T-helper 1 cell (primary cell): ENCODE measurements at regions not wholly inside any gene's neighbourhood (a gene's known extent, or its start where the extent isn't known, plus 50 kb on each side); places are given as distances from the start of the nearest gene placed in this dataset.

ENCODE experiments used
- DNase-seq, 5 donors: peaks; one replicate each; pipeline ENCODE4 v3.0.0-alpha.2; 2012 to 2020

DNA sequence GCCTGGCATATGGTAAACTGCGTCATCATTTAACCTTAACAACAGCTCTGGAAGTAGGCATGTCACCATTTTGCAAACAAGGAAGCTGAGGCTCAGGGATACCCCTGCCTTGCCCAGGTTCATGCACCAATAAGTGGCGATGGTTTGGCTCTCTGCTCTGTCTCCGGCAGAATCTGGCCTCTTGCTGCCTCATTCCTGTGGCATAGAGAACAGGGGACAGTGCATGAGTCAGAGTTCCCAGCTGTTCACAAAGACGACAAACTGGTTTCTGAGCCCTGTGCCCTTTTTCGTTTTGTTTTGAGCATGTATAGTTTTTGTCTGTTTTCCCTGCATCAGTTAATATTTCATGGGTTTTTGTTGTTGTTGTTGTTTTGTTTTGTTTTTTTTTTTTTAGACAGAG lies 236.8 kb downstream of the OPA1 start:
- DNase-seq: no peak

DNA sequence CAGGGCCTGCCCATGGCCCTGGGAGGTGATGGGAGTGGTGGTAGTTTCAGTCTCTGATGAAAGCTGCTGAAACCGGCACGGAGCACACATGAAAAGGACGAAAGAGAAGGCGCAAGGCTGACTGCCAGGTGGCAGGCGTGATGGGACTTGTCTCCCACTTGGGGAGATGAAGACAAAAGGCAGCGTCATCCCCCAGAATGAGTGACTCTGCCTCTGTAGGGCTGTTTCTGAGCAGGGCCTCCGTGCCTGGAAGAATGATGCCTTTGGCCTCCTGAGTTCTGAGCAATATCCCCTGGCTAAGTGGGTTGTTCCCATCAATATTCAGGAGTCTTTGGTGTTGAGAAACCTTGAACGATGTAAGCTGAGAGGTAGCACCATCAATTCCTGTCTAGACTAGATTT lies 237.8 kb downstream of the OPA1 start:
- no peak for DNase-seq

DNA sequence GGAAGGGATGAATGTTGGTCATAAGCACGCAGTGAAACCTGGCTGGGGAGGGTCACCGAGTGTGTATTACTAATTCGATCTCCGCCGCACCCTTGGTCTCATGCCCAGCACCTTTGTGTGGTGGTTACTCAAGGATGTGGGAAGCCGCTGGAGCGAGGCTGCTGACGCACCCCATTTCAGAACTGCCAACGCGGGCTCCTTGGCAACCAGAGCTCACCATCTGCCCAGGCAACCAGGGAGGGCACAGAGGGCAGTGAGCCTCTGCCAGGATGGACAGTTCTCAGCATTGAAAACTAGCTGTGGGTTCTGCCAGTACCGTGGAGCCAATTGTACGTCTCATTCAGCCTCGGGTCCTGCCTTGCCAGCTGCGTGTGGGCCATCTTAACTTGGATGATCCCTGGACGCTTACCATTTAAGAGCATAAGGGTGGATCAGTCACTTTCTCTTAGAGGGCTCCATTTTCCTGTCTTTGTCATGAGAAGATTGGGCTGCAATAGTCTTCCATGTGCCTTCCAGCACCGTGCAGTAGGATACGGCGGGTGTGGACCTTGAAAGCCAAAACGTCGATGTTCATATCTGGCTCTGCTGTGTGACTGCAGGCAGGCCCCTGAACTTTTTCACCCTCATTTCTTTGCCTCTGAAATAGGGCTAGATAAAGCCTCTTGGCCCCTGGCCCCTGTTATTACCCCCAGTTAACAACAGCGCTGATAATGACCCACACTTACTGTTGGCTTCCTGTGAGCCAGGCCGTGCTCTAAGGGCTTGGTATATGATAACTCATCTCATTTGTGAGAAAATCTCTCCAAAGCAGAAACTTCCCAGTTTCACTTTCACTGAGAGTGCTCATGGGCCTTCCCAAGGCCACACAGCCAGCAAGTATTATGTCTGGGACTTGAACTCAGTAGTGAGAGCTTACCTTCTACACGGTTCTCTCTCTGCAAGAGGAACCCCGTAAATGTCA lies 238.8 kb downstream of the OPA1 start:
- no peak for DNase-seq

DNA sequence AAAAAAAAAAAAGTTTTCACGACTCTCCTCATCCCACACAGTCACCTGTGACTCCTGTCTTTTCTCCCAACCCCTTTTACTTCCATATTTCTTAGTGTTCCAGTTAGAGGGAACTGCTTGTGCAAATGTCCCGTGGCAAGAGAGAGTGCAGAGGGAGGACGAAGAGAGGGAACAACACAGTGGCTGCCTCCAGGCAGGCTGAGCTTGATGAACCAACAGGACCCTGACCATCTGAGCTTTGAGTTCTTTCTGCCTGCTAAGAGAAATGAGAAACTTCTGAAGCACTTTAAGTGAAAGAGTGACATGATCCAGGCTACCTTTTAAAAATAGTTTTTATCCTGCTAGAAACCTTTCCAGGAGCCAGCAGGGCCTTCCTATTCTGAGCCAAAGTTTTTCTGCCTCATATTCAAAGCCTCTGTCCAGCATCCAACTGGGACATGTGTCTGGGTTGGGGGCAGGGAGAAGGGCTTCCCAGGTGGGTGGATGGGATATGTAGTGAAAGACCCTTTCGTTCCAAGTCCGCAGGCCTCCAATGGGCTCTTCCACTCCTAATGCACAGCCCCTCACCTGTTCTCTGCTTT lies 239.9 kb downstream of the OPA1 start:
- no peak for DNase-seq

DNA sequence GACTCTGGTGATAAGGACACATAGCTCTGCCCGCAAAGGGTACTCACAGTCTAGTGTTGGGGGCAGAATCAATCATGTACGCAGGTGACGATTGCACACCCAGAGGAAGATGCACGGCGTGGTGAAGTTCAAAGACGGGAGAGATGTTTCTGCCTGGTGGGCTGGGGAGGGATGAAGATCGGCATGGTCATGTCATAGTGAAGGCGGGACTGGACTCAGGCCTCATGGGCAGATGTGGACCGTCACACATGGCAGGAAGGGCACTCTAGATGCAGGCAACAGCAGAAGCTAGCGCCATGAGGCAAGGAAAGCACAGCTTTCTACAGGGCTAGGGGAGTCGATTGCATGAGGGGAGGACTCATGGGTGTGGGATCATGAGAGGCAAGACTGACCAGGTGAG lies 240.6 kb downstream of the OPA1 start:
- DNase-seq: no peak

DNA sequence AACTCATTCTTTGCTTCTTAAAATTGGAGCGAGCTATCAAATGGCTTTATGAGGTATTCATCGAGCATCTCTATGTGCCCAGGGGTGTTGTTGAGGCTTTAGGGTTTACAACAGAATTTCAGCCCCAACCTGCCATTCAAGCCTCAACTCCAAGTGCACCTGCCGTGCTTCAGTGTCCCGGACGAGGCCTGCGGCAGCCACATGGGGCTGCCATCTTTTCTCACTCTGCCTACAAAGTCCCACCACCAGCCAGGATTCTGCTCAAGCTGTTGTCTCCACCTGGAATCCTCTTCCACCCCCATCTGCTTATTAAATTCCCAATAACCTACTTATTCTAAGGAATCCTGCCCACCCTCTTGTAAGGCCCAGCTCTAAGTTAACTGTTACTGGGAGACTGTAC lies 242.4 kb downstream of the OPA1 start:
- DNase-seq: no peak

DNA sequence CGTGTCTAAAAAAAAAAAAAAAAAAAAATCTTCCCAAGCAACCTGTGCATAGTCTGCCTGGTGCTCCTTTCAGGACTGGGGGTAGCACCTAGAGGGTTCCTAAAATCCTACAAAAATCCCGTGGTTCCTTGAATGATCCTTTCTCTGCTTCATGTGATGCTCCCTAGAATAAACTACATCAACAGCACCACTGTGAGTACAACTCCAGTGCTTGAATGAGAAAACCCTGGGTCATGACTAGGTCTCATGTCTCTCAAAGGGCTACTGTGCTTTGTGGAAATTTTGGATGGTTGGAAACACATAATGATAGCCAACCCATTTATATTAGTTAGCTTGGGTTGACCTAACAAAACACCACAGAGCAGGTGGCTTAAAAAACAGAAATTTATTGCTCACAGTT lies 243.5 kb downstream of the OPA1 start:
- no peak for DNase-seq

DNA sequence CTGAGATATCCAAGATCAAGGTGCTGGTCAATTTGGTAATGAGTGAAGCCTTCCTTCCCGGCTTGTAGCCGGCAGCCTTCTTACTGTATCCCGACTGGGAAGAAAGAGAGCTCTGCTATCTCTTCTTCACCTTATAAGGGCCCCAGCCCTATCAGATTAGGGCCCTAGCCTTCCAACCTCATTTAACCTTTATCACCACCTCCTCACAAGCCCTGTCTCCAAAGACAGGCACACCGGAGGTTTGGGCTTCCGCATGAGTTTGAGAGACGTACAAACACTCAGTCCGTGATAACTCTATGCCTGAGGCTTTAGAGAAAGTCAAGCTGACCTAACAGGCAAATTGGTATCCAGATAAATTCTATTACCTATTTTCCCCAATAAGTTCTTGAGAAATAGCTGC lies 243.9 kb downstream of the OPA1 start:
- DNase-seq: no peak

DNA sequence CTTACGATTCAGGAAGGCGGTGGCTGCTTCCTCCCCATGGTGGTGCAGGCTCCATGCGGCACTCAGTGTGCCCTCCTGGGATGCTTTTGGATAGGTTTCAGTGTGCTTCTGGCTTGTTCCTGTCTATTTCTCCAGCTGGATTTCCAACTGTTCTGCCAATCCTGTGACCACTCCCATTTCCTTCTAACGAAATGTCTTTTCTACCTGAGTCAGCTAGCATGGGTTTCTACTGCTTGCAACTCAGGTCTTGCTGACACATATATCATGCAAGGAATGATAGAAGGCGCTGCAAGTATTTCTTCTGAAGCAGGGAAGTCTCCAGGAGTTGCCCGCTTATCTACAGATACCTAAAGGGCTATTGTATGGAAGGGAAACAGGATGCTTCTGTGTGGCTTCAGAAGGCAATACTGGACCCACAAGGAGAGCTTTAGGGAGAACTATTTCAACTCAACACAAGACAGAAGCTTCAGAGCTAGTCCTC lies 244.4 kb downstream of the OPA1 start:
- DNase-seq: no peak

DNA sequence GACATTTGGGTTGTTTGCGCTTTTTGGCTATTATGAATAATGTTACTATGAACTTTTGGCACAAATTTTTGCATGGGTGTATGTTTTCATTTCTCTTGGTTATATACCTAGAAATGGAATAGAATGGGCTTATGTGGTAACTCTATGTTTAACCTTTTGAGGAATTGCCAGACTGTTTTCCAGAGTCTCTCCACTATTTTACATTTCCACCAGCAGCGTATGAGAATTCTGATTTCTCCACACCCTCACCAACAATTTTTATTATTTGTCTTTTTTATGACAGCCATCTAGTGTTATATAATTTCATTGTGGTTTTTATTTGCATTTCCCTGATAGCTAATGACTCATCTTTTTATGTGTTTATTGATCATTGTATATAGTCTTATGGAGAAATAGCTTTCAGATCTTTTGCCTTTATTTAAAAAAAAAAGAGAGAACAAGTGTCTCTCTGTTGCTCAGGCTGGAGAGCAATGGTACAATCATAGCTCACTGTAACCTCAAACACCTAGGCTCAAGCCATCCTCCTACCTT lies 247.2 kb downstream of the OPA1 start:
- DNase-seq: no peak

DNA sequence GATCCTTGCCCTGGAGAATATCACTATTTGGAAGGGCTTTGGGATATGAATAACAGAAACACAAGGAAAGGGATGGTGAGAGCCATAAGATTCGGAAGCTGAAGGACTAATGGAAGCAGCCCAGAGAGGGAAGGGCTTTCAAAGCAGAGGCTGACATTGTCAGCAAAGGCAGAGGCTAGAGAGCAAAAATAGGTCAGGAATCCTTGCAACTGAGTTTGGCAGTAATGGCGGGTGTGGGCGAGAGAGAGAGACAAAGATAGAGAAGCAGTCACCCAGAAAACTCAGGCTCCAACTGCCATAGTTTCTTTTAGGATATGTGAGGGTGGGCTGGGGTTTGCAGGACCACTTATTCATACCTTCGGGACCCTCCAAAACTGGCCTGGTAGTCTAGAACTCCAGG lies 248.6 kb downstream of the OPA1 start:
- no peak for DNase-seq

DNA sequence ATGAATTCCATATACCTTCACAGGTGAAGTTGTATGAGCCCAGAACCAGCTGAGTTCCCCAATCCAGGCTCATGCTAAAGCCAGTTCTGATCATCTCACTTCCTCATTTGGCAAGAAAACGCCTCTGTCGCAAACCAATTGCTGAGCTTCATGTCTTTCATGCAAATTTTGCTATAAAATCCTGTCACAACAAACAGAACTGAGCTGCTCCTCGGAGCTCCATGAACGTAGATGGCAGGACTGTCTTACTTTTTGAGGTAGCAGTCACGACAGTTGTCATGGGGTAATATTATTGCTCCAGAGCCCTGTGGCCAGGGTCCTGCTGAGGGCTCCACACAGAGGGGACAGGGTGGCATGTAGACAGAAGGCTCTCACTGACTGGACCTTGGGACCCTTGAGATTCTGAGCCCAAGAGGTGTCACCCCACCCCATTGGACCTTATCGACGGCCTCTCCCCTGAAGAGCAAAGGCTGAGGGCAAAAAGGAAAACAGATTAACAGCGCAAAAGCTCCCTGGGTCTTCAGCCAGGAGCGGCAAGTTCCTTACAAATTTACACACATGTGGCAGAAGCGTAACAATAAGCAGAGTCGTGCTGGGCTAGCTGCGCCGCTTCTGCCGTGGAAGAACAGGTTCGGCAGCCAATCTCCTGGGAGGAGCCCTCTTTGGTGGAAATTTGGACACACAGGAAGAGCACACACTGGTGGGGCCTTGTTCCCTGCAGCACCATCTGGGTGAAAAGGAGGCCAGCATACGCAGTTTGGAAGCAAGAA lies 249.2 kb downstream of the OPA1 start:
- DNase-seq: no peak

DNA sequence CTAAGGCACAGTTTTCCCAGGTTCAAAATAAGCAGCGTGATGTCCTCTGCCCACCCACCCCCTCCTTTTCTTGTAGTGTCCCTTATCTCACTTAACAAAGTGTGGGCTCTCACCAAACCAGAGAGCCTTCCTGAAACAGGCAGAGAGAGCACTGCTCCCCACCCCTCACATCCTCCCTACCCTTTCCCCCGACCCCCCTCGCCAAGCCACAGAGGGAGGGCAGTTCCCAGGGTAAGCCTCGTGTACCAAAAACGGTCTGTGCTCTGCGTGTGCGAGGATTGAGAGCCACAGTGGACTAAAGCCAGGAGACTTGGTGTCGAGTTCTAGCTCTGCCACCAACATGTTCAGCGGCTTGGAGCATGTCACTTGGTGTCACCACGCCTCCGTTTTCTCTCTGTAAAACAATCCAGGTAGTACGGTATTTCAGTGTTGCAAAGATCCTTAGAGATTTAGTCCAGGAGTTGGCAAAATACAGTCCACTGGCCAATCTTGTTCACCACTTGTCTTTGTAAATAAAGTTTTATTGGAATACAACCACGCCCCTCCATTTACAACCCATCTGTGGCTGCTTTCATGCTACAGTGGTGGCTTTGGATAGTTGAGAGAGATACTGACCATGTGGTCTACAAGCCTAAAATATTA lies 249.9 kb downstream of the OPA1 start:
- DNase-seq: no peak

DNA sequence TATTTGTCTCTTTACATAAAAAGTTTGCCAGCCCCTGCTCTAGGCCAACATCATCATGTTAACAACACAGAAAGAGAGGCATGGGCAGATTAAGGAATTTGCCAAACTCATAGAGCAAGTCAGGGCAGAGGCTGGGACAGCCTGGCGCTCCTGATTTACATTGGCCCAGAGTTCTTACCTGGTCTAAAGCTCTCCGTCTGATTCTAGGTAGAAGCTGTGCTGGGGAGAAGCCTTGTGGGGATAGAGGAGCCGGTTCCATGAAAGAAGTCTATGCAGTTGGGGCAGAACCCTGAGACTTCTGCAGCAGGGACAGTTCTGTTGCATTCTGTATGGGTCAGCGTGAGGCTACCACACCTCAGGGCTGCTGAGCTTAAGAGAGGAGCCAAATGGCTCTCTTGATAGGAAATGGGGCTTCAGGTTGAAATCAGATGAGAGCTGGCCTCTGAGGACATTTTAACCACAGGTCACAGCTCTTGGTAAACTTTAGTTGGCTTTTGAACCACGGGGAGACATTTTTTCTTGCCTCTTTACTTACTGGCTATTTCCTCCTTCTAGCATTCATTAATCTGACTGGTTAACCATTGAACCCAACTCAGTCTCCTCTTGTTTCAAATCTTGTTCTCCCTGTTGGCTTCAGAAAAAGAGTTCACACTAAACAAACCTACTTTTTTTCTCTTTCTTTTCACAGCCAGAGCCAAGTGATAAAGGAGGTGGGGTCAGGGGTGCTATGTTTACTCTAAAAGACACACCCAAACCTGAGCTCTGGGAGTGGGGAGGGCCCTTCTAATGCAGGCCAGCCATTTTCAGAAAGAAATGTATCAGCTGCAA lies 250.7 kb downstream of the OPA1 start:
- DNase-seq: no peak

DNA sequence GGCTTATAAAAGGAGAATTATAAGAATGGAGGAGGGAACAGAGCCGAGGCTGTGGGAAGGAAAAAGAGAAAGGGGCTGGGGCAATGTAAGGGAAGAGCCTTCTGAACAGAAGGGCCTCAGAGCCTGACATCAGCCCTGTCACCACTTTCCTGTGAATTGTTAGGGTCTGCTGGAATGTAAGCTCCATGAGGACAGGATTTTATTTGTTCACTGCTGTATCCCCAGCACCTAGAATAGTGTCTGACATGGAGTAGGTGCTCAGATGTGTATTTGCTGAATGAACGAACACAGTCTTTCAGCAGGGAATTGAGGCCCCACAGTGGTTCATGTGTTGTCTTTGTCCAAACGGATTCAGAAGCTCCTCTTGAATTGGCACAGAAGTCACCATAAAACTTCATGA lies 251.5 kb downstream of the OPA1 start:
- DNase-seq: no peak

DNA sequence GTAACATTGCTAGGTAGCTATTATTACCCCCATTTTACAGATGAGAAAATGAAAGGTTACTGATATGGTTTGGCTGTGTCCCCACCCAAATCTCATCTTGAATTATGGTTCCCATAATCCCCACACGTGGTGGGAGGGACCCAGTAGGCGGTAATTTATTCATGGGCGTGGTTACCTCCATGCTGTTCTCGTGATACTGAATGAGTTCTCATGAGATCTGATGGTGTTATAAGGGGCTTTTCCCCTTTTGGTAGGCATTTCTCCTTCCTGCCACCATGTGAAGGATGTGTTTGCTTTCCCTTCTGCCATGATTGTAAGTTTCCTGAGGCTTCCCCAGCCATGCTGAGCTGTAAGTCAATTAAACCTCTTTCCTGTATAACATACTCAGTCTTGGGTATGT lies 252.1 kb downstream of the OPA1 start:
- no peak for DNase-seq

DNA sequence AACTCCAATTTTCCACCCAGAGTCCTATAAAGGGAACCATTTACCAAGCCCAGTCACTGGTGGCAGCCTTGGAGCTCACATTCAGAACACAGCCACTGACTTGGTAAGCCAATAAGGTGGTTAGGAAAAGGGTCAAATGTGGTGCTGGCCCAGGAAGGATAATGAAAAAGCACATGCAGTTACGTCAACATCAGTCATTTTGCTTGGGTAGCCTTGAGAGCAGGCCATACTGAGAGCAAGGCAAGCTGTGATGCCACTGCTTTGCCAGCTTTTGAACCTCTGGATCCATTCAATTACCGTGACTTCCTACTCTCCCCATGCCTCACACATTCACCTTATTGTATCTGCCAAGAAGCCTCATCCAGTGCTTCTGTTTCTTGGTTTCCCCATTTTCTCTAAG lies 253.6 kb downstream of the OPA1 start:
- no peak for DNase-seq

DNA sequence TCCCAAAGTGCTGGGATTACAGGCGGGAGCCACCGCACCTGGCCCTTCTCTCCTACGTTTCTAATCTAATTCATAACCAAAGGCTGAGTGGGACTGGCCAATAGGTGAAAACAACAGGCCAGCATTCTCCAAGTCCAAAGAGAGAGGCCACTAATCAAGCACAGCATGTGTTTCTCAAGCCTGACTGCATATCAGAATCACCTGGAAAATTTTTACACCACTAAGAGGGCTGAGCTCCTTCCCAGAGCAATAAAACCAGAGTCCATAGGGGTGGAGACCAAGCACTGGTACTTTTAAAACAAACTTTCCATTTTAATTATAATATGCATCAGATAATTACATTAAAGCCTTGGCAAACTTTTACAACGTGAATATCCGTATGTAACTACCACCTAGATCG lies 254.4 kb downstream of the OPA1 start:
- DNase-seq: no peak

DNA sequence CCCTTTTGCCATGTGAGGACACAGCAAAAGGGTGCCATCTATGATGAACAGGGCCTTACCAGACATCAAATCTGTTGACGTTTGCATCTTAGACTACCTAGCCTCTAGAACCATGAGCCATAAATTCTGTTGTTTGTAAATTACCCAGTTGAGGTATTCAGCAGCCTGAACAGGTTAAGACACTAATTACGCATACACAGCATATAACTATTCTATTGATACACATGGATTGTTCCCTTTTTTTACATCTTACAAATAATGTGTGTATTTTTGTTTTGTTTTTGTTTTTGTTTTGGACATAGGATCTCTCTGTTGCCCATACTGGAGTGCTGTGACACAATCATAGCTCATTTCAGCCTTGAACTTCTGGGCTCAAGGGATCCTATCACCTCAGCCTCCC lies 255.5 kb downstream of the OPA1 start:
- no peak for DNase-seq

DNA sequence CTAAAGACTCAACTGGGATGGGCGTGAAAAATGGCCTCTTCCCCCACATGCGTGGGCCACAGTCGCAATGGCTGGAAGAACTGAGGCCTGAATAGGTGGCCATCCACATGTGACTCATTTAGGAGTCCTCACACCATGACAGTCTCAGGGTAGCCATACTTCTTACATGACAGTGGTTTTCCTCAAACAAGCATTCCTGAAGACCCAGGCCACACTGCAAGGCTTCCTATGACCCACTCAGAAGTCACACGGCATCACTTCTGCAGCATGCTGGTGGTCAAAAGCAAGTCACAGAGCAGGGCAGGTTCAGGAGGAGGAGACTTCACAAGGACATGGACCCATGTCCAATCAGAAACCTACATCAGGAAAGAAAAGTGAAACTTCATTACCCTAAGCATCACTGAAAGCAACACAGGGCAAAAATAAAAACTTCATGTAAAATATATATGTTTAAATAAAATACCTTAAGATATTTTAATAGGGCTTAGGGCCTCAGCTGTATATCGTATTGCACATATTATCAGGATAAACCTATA lies 257.1 kb downstream of the OPA1 start:
- DNase-seq: no peak

DNA sequence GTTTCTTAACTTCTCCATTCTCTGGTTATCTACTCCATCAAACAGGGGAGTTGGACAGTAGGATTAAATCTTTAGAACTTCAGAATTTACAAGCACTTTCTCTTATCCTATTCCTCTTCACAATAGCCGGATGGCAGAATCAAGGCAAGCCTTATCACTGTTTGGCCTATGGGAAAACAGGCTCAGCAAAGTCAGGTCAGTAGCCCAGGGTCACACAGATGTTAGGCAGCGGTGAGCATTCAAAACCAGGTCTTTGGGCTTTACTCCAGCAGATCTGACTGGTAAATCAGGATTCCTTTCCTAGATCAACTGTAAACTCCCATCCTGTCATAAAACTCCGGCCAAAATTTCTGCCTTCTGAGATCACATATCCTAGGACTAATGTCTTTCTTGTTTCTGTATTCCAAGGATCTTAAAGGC lies 258.4 kb downstream of the OPA1 start:
- no peak for DNase-seq
